Transverse colon (tissue), 4 donors: ENCODE measurements at regions not wholly inside any gene's neighbourhood (a gene's known extent, or its start where the extent isn't known, plus 50 kb on each side); places are given as distances from the start of the nearest gene placed in this dataset.

Source experiments
- DNase-seq: peaks from one replicate; pipeline ENCODE4 v3.0.0-alpha.2; 2019
- H3K27ac ChIP-seq, 4 donors: fragments of 200-600 bp; sonication (generic); 2 replicates each; pipeline ENCODE4 v1.5.1; 2016 to 2018; ENCODE audit warnings: inconsistent platforms in 4 of 4
- H3K27me3 ChIP-seq: fragments of 200-600 bp; sonication (generic); 2 replicates; pipeline ENCODE4 v1.5.1; 2017; ENCODE audit warnings: inconsistent platforms
- H3K36me3 ChIP-seq, 4 donors: fragments of 200-600 bp; sonication (generic); 2 replicates each; pipeline ENCODE4 v1.5.1; 2017 to 2019; ENCODE audit warnings: inconsistent platforms in 4 of 4
- H3K4me1 ChIP-seq, 4 donors: fragments of 200-600 bp; sonication (generic); 2 replicates each; pipeline ENCODE4 v1.5.1; 2017 to 2020; ENCODE audit warnings: inconsistent platforms in 4 of 4
- H3K4me3 ChIP-seq, 4 donors: fragments of 200-600 bp; sonication (generic); 1 replicate in 1 of 4; 2 replicates in 3 of 4; pipeline versions ENCODE4 v1.5.1 to v1.6.1; 2017 to 2019; ENCODE audit warnings: inconsistent platforms in 4 of 4
- H3K9me3 ChIP-seq, 2 donors: fragments of 200-600 bp; sonication (generic); 2 replicates each; pipeline ENCODE4 v1.5.1; 2017 to 2019; ENCODE audit warnings: inconsistent platforms in 2 of 2
- EP300 ChIP-seq: sonication (generic); formaldehyde crosslinking; IDR thresholded peaks from one replicate; pipeline ENCODE4 v1.6.1; 2017; ENCODE audit warnings: antibody characterized with exemption, low read depth
- POLR2A ChIP-seq: fragments of 450-650 bp; IDR thresholded peaks from one replicate; pipeline ENCODE4 v1.6.1; 2016; ENCODE audit warnings: antibody characterized with exemption, mild to moderate bottlenecking, moderate library complexity
- POLR2AphosphoS5 ChIP-seq, 3 donors: sonication (generic); formaldehyde crosslinking; IDR thresholded peaks; one replicate each; pipeline ENCODE4 v1.6.1; 2016; ENCODE audit warnings: antibody characterized with exemption in 3 of 3
- WGBS, 2 donors: methylation state at CpG; one replicate each; pipeline ENCODE4 v1.1.5; 2018; ENCODE audit warnings: low coverage in 1 of 2; 5-methylcytosine and 5-hydroxymethylcytosine counted together
- in situ Hi-C, 4 donors: fragments of 200-750 bp; cut with MboI; loops; one replicate each; pipeline versions ENCODE4 v1.15.0 to v1.15.1; 2017; ENCODE audit warnings: low sequenced_read_pairs in 3 of 4, low pct_ligation_motif_present in 1 of 4, low pct_unique_long_range_greater_than_20kb in 1 of 4
- intact Hi-C: fragments of 100-400 bp; cut with DNase I; formaldehyde crosslinking; loops from one replicate; pipeline ENCODE4 v1.15.1; 2023; ENCODE audit warnings: low total_unique reads
- TF ChIP-seq, protein P1 (sequence below), 5 experiments: fragments of 200-600 bp in 3 of 5; fragments of 450-650 bp in 2 of 5; sonication (generic) in 3 of 5; IDR thresholded peaks; 1 replicate in 2 of 5; 2 replicates in 3 of 5; pipeline ENCODE4 v1.5.1; 2016 to 2017; ENCODE audit warnings: antibody characterized with exemption in 5 of 5, inconsistent platforms in 3 of 5, mild to moderate bottlenecking in 2 of 5, moderate library complexity in 1 of 5

DNA sequence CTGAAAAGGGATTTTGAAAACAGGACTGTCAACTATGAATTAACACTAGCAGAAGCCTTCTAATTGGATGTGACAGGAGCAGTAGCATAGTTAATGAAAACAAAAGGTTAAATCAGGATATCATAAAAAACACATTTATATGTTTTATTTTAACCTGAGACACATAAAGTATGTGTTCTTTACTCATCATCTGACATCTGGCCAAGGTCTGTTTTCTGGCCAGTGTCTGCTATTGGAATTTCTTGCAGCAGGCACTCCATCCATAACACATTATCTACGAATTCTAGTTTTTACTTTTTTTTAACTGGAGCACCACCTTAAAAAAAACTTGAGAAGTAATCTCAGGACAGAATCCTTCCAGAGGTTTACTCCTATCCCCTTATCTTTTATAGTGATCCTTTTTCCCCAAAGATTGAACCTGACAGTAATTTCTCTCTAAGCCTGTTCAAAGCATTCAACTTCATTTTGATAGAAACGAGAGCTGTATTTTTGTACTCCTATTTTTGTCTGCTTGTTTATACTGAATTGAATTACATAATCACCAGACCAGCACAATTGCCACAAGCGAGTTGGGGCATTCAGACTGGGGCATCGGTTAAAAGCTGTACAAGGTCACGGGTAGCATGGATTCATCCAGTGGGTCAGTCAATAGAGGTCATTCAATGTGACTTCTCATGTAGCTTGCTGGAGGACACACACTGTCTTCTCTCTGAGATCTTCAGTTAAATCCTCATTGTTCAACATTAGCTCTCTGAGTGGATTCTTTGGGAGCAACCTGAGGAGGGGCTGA lies 205.6 kb upstream of the CLINT1 start:
- TF ChIP-seq POLR2A = no peak
- TF ChIP-seq EP300 = no peak
- TF ChIP-seq, protein P1, sequence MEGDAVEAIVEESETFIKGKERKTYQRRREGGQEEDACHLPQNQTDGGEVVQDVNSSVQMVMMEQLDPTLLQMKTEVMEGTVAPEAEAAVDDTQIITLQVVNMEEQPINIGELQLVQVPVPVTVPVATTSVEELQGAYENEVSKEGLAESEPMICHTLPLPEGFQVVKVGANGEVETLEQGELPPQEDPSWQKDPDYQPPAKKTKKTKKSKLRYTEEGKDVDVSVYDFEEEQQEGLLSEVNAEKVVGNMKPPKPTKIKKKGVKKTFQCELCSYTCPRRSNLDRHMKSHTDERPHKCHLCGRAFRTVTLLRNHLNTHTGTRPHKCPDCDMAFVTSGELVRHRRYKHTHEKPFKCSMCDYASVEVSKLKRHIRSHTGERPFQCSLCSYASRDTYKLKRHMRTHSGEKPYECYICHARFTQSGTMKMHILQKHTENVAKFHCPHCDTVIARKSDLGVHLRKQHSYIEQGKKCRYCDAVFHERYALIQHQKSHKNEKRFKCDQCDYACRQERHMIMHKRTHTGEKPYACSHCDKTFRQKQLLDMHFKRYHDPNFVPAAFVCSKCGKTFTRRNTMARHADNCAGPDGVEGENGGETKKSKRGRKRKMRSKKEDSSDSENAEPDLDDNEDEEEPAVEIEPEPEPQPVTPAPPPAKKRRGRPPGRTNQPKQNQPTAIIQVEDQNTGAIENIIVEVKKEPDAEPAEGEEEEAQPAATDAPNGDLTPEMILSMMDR (IDR thresholded peaks at IDR 0.05) = no peak
- no peak for TF ChIP-seq POLR2AphosphoS5 (IDR thresholded peaks at IDR 0.05)
- 63 to 71% methylated on average over 5 of the region's 5 CpGs for WGBS, 2 donors
- intact Hi-C loops = no loop called here

GRCh38 chr5:158063052-158063451 lies 204.1 kb upstream of the CLINT1 start:
- in situ Hi-C loops (no loop called here), intact Hi-C loops (no loop called here)
- Histone ChIP-seq H3K27ac (no peak overlapping the region), H3K9me3 (no peaks in the 10 kb centered on the region), H3K4me1 (peaks cover 0 to 7% (median 0%) of the 10 kb centered on the region in 4 donors), H3K4me3 (no peak overlapping the region), H3K36me3 (no peaks in the 10 kb centered on the region), H3K27me3 (no peaks in the 10 kb centered on the region)
- DNase-seq = no peak
- 96 to 100% methylated on average over 1 of the region's 1 CpG for WGBS, 2 donors
- no peak for TF ChIP-seq EP300
- TF ChIP-seq POLR2AphosphoS5 (IDR thresholded peaks at IDR 0.05) = no peak
- no peak for TF ChIP-seq POLR2A
- TF ChIP-seq, protein P1 (IDR thresholded peaks at IDR 0.05) = no peak

More for the DNA sequence above, 205.6 kb upstream of the CLINT1 start:
- no peak overlapping the region for H3K27ac ChIP-seq
- no peaks in the 10 kb centered on the region for H3K27me3 ChIP-seq
- no peak overlapping the region for H3K4me3 ChIP-seq
- no peak for DNase-seq
- no peaks in the 10 kb centered on the region for H3K36me3 ChIP-seq
- in situ Hi-C loops = no loop called here
- H3K9me3 ChIP-seq = no peaks in the 10 kb centered on the region
- H3K4me1 ChIP-seq = peaks cover 0 to 7% (median 0%) of the 10 kb centered on the region in 4 donors

GRCh38 chr5:158061451-158061850 lies 202.5 kb upstream of the CLINT1 start:
- no peaks in the 10 kb centered on the region for H3K36me3 ChIP-seq
- DNase-seq = no peak
- H3K27me3 ChIP-seq = no peaks in the 10 kb centered on the region
- H3K9me3 ChIP-seq = no peaks in the 10 kb centered on the region
- no peak for TF ChIP-seq EP300
- TF ChIP-seq, protein P1 (IDR thresholded peaks at IDR 0.05) = no peak
- TF ChIP-seq POLR2A = no peak
- TF ChIP-seq POLR2AphosphoS5 (IDR thresholded peaks at IDR 0.05) = no peak
- 81 to 93% methylated on average over 2 to 4 of the region's 4 CpGs for WGBS, 2 donors
- peaks cover 0 to 7% (median 0%) of the 10 kb centered on the region in 4 donors for H3K4me1 ChIP-seq
- in situ Hi-C loops = no loop called here
- intact Hi-C loops = no loop called here
- H3K4me3 ChIP-seq = no peak overlapping the region
- H3K27ac ChIP-seq = no peak overlapping the region

- Histone ChIP-seq H3K27me3 (no peaks in the 10 kb centered on the region), H3K4me1 (peaks cover 0 to 18% (median under 1%) of the 10 kb centered on the region in 4 donors), H3K36me3 (no peaks in the 10 kb centered on the region), H3K4me3 (no peak overlapping the region), H3K27ac (no peak overlapping the region), H3K9me3 (no peaks in the 10 kb centered on the region)
- no peak for DNase-seq
- TF ChIP-seq, protein P1 (IDR thresholded peaks at IDR 0.05) = no peak
- no peak for TF ChIP-seq POLR2A
- no peak for TF ChIP-seq POLR2AphosphoS5 (IDR thresholded peaks at IDR 0.05)
- TF ChIP-seq EP300 = no peak
- intact Hi-C loops (no loop called here), in situ Hi-C loops (no loop called here)
- WGBS, 2 donors = 46 to 50% methylated on average over 2 of the region's 2 CpGs
These were observed 201.3 kb upstream of the CLINT1 start for GRCh38 chr5:158060212-158060611.
